Transverse colon (tissue), 4 donors: ENCODE measurements at regions not wholly inside any gene's neighbourhood (a gene's known extent, or its start where the extent isn't known, plus 50 kb on each side); places are given as distances from the start of the nearest gene placed in this dataset.

ENCODE experiments used
- DNase-seq: peaks from one replicate; pipeline ENCODE4 v3.0.0-alpha.2; 2019
- H3K27ac ChIP-seq, 4 donors: fragments of 200-600 bp; sonication (generic); 2 replicates each; pipeline ENCODE4 v1.5.1; 2016 to 2018; ENCODE audit warnings: inconsistent platforms in 4 of 4
- H3K27me3 ChIP-seq: fragments of 200-600 bp; sonication (generic); 2 replicates; pipeline ENCODE4 v1.5.1; 2017; ENCODE audit warnings: inconsistent platforms
- H3K36me3 ChIP-seq, 4 donors: fragments of 200-600 bp; sonication (generic); 2 replicates each; pipeline ENCODE4 v1.5.1; 2017 to 2019; ENCODE audit warnings: inconsistent platforms in 4 of 4
- H3K4me1 ChIP-seq, 4 donors: fragments of 200-600 bp; sonication (generic); 2 replicates each; pipeline ENCODE4 v1.5.1; 2017 to 2020; ENCODE audit warnings: inconsistent platforms in 4 of 4
- H3K4me3 ChIP-seq, 4 donors: fragments of 200-600 bp; sonication (generic); 1 replicate in 1 of 4; 2 replicates in 3 of 4; pipeline versions ENCODE4 v1.5.1 to v1.6.1; 2017 to 2019; ENCODE audit warnings: inconsistent platforms in 4 of 4
- H3K9me3 ChIP-seq, 2 donors: fragments of 200-600 bp; sonication (generic); 2 replicates each; pipeline ENCODE4 v1.5.1; 2017 to 2019; ENCODE audit warnings: inconsistent platforms in 2 of 2
- CTCF ChIP-seq, 5 experiments: fragments of 200-600 bp in 3 of 5; fragments of 450-650 bp in 2 of 5; sonication (generic) in 3 of 5; IDR thresholded peaks; 1 replicate in 2 of 5; 2 replicates in 3 of 5; pipeline ENCODE4 v1.5.1; 2016 to 2017; ENCODE audit warnings: antibody characterized with exemption in 5 of 5, inconsistent platforms in 3 of 5, mild to moderate bottlenecking in 2 of 5, moderate library complexity in 1 of 5
- EP300 ChIP-seq: sonication (generic); formaldehyde crosslinking; IDR thresholded peaks from one replicate; pipeline ENCODE4 v1.6.1; 2017; ENCODE audit warnings: antibody characterized with exemption, low read depth
- POLR2A ChIP-seq: fragments of 450-650 bp; IDR thresholded peaks from one replicate; pipeline ENCODE4 v1.6.1; 2016; ENCODE audit warnings: antibody characterized with exemption, mild to moderate bottlenecking, moderate library complexity
- POLR2AphosphoS5 ChIP-seq, 3 donors: sonication (generic); formaldehyde crosslinking; IDR thresholded peaks; one replicate each; pipeline ENCODE4 v1.6.1; 2016; ENCODE audit warnings: antibody characterized with exemption in 3 of 3
- WGBS, 2 donors: methylation state at CpG; one replicate each; pipeline ENCODE4 v1.1.5; 2018; ENCODE audit warnings: low coverage in 1 of 2; 5-methylcytosine and 5-hydroxymethylcytosine counted together
- in situ Hi-C, 4 donors: fragments of 200-750 bp; cut with MboI; loops; one replicate each; pipeline versions ENCODE4 v1.15.0 to v1.15.1; 2017; ENCODE audit warnings: low sequenced_read_pairs in 3 of 4, low pct_ligation_motif_present in 1 of 4, low pct_unique_long_range_greater_than_20kb in 1 of 4
- intact Hi-C: fragments of 100-400 bp; cut with DNase I; formaldehyde crosslinking; loops from one replicate; pipeline ENCODE4 v1.15.1; 2023; ENCODE audit warnings: low total_unique reads

DNA sequence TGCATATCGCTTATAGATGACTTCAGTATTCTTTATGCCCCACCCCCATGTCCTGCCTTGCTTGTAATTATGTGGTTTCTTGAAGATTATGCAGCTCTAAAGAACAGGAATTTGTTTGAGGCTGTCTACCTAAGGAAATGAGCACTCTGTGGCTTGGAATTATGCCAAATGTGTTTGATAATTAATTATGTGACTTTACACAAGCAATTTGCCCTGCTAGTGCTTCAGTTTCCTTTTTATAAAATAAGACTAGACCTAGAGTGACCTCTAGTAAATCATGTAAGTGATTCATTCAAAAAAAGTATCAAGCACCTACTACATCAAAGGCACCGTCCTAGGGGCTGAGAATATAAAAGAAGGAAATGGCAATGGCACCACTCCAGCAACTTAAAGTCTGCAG is 491.5 kb upstream of the KIRREL3 start:
- intact Hi-C loops = no loop called here
- TF ChIP-seq CTCF (IDR thresholded peaks at IDR 0.05) = no peak
- no peak for TF ChIP-seq POLR2A
- TF ChIP-seq POLR2AphosphoS5 (IDR thresholded peaks at IDR 0.05) = no peak
- TF ChIP-seq EP300 = no peak
- Histone ChIP-seq H3K4me1 (no peaks in the 10 kb centered on the region), H3K4me3 (no peak overlapping the region), H3K27ac (no peak overlapping the region), H3K36me3 (no peaks in the 10 kb centered on the region), H3K27me3 (no peaks in the 10 kb centered on the region), H3K9me3 (peaks cover 3 to 10% of the 10 kb centered on the region in 2 donors)
- DNase-seq = no peak
- in situ Hi-C loops = no loop called here
- 53 to 70% methylated on average over 1 to 2 of the region's 2 CpGs for WGBS, 2 donors

DNA sequence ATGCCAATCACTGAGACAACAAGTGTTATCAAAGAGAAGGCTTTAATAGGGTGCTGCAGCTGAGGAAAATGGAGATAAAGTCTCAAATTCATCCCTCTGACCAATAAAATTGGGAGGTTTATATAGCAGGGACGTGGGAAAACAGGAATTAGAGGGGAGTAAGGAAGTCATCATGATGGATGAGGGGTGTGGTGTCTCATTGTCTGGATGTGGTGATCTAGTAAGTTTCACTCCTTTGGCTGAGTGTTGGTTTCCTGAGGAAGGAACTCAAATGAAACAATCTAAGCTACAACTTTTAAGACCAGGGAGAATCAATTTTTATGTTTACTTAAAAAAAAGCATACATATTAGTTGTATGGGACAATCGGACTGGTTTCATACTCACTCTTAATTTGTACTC is 491.0 kb upstream of the KIRREL3 start:
- no peak for DNase-seq
- in situ Hi-C loops = no loop called here
- 45 to 71% methylated on average over 1 to 2 of the region's 2 CpGs for WGBS, 2 donors
- Histone ChIP-seq H3K9me3 (peaks cover 3 to 10% of the 10 kb centered on the region in 2 donors), H3K4me3 (no peak overlapping the region), H3K27me3 (no peaks in the 10 kb centered on the region), H3K4me1 (no peaks in the 10 kb centered on the region), H3K36me3 (no peaks in the 10 kb centered on the region), H3K27ac (no peak overlapping the region)
- no peak for TF ChIP-seq EP300
- intact Hi-C loops = no loop called here

DNA sequence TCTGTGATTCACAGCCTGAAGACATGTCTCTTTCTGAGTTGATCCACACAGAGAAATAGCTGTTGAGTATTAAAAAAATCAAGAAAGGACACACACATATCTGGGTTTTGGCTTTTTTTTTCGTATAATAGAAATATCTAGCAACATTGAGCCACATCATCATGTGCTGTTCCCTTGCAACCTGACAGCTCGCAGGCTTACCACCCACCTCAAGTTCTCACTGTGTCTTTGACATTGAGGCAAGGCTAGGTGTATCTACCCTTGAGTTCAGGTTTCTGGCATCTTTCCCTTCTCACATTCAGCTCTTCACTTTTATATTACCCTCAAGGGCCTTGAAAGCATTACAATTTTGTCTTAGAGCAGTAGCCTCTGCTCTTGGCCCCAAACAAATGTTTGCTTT is 490.3 kb upstream of the KIRREL3 start:
- Histone ChIP-seq H3K4me3 (no peak overlapping the region), H3K4me1 (no peaks in the 10 kb centered on the region), H3K36me3 (no peaks in the 10 kb centered on the region), H3K9me3 (peaks cover 3 to 10% of the 10 kb centered on the region in 2 donors), H3K27me3 (no peaks in the 10 kb centered on the region), H3K27ac (no peak overlapping the region)
- DNase-seq = no peak
- TF ChIP-seq CTCF (IDR thresholded peaks at IDR 0.05) (no peak), POLR2A (no peak), POLR2AphosphoS5 (IDR thresholded peaks at IDR 0.05) (no peak), EP300 (no peak)
- WGBS, 2 donors = 86% methylated on average over 1 to 2 of the region's 2 CpGs
- intact Hi-C loops = no loop called here
- in situ Hi-C loops = no loop called here

DNA sequence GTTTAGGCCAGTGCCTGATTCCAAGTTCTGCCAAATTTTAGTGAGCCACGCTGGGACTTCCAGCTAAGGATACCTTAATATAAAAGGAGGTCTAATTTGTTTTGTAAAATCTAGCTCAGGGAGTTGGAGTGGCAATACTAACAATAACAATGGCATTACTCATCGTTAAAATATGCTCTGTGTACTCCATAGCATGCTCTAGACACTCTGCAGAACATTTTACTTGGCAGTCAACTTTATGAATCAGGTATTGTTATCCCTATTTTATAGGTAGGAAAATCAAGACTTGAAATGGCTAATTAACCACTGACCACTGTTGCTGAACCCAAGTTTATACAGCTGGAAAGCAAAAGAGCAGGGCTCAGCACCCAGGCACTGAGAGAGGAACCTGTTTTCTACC is 485.0 kb upstream of the KIRREL3 start:
- no peaks in the 10 kb centered on the region for H3K4me1 ChIP-seq
- TF ChIP-seq POLR2A (no peak), EP300 (no peak), CTCF (IDR thresholded peaks at IDR 0.05) (no peak), POLR2AphosphoS5 (IDR thresholded peaks at IDR 0.05) (no peak)
- no peaks in the 10 kb centered on the region for H3K27me3 ChIP-seq
- in situ Hi-C loops = no loop called here
- H3K9me3 ChIP-seq = no peaks in the 10 kb centered on the region
- H3K27ac ChIP-seq = no peak overlapping the region
- H3K4me3 ChIP-seq = no peak overlapping the region
- no peak for DNase-seq
- H3K36me3 ChIP-seq = no peaks in the 10 kb centered on the region
- 38 to 52% methylated on average over 1 to 2 of the region's 2 CpGs for WGBS, 2 donors
- intact Hi-C loops = no loop called here

DNA sequence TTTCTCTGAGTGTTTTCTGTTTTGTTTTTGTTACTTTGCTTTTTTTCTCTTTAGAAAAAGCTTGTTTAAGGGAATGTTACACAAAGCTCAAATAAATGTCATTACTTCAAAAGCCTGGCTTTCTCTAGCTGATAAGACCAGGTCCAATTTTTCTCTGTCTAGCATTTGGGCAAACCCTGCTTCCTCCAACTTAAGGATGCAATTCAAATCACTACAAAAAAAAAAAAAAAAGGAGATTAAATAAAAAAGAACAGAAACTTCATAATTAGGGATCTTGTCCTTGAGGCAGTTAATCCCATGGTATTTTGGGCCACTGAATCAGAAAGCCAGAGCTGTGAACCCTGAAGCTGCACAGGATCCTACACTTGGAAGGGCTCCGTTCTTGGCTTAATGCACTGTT is 480.8 kb upstream of the KIRREL3 start:
- DNase-seq = no peak
- no peak for TF ChIP-seq EP300
- no peak for TF ChIP-seq POLR2A
- no peak for TF ChIP-seq CTCF (IDR thresholded peaks at IDR 0.05)
- TF ChIP-seq POLR2AphosphoS5 (IDR thresholded peaks at IDR 0.05) = no peak
- H3K27ac ChIP-seq = no peak overlapping the region
- no peaks in the 10 kb centered on the region for H3K9me3 ChIP-seq
- H3K27me3 ChIP-seq = no peaks in the 10 kb centered on the region
- no peak overlapping the region for H3K4me3 ChIP-seq
- in situ Hi-C loops (no loop called here), intact Hi-C loops (no loop called here)
- no peaks in the 10 kb centered on the region for H3K4me1 ChIP-seq
- 81 to 88% methylated on average over 1 of the region's 1 CpG for WGBS, 2 donors
- no peaks in the 10 kb centered on the region for H3K36me3 ChIP-seq
